NCI-H2227 (cell line): ENCODE measurements at regions not wholly inside any gene's neighbourhood (a gene's known extent, or its start where the extent isn't known, plus 50 kb on each side); places are given as distances from the start of the nearest gene placed in this dataset.
A peak's percentile ranks its signal among the peaks of the same experiment; 100 is the strongest.

Experiments used
- DNase-seq: peaks from one replicate; lab custom pipeline; 2025; ENCODE audit not compliant: unreplicated experiment; lab: John Stamatoyannopoulos, UW

DNA sequence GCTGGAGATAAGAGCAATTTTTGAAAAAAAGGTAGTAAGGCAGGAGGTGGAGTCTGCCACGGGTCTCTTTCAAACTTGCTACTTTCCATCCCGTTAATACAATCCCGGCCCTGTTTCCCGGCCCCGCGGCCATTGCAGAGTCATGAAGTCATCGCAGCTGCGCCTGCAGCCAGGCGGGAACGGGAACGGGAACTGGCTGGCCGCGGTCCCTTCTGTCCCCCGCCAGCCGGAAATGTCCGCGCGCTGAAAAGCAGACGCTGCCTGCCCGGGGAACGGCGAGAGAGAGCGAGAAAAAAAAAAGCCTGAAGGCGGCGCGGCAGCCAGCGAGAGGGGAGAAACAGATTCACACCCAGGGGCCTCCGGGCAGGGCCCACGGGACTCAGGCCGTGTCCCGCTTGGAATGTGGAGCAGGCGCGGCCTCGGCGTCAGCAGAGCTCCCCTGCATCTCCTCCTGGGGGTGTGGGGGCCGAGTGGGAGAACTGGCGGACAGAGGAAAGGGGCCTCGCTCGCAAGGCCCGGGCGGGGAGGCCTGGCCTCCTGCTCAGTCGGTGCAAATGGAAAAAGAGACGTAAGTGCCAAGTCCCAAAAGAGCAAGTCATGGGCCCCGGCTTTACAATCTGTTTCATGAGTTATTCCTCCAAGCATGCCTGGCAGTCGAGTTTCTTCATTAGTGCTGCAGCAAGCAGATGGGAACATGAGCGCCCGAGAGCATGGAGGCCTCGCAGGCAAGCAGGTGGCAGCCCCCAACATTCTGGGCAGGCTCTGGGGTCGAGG is 201.2 kb upstream of the GAS1 start:
- DNase-seq: peak; percentile 33

DNA sequence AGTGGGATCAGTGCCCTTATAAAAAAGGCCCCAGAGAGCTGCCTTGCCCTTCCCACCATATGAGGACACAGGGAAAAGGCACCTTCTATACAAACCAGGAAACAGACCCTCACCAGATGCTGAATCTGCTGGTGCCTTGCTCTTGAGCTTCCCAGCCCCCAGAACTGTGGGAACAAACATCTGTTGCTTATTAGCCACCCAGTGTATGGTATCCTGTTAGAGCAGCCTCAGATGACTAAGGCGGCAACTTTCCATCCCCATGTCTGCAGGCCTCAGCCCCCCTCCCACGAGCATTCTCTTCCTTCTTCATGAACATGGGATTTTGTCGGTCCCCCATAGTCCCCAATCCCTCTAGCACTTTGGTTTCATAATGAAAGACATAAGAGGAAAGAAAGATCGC is 202.5 kb upstream of the GAS1 start:
- DNase-seq: no peak

DNA sequence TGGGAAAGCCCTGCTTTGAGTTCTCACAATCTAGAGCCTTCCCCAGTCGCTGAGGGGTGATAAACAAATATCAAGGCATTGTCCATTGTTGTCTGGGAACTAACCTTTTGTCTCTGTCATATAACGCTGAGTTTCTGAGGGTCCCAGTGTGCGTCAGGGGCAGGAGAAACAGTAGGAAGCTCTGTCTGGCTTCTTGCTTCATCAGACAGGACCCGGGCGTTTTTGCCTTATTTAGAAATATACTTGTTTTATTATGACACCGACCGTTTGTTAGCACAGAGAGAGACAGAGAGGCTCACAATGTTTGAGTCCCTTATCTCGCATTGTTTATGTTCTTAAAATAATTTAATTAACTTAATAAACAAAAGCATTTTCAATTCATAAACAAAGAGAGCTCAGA is 204.9 kb upstream of the GAS1 start:
- no peak for DNase-seq

DNA sequence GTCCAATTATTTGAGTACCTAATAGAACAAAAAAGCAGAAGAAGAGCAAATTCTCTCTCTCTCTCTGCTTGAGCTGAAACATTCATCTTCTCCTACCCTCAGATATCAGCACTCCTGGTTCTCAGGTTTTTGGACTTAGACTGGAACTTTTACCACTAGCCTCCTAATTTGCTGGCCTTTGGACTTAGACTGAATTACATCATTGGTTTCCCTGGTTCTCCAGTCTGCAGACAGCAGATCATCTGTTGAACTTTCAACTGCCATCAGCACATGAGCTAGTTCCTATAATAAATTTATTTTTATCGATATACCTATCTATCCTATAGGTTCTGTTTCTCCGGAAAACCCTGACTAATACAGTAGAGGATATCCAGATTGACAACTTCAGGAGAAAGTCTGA is 208.9 kb upstream of the GAS1 start:
- DNase-seq: no peak

DNA sequence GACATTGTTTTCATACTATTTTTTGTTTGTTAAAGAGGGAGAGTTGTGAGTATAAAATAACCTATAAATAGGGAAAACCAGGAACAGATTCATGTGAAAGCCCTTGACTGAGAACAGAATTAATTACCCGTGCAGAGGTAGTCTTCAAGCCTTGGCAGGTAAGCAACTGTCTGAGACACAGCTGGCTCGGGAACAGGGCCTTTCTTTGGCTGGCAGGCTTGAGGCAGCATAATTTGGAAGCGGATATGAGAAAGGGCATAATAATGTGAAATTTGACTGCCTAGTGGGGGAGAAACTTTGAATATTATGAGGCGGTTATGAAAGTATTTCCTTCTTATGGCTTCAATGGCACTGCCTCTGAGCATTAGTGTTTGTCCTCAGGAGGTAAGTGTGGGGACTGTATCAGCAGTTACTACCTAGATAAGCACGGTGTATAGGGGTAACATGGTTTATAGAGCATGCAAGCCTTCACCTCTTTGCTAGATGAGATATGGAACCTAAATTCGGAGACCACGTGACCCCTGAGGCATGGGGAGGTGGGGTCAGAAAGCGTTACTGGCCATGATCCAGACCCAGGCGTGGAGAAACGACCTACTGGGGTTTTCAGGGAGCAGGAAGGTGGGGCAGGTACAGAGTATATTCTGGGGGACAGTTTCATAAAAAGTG is 210.2 kb upstream of the GAS1 start:
- DNase-seq: no peak

DNA sequence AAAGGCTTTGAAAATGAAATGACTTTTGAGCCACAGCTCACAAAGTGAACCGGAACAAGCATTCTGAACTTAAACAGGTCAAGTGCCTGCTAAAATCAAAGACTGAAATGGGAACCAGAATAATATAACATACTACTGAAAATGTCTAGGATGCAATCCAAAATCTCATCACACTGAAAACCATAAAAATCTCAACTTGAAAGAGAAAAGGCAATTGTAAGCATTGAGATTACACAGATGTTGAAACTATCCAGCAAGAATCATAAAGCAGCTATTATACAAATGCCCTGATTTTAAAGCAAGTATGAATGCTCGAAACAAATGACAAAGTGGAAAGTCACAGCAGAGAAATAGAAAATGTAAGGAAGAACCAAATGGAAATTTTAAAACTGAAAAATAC is 211.5 kb upstream of the GAS1 start:
- DNase-seq: no peak

DNA sequence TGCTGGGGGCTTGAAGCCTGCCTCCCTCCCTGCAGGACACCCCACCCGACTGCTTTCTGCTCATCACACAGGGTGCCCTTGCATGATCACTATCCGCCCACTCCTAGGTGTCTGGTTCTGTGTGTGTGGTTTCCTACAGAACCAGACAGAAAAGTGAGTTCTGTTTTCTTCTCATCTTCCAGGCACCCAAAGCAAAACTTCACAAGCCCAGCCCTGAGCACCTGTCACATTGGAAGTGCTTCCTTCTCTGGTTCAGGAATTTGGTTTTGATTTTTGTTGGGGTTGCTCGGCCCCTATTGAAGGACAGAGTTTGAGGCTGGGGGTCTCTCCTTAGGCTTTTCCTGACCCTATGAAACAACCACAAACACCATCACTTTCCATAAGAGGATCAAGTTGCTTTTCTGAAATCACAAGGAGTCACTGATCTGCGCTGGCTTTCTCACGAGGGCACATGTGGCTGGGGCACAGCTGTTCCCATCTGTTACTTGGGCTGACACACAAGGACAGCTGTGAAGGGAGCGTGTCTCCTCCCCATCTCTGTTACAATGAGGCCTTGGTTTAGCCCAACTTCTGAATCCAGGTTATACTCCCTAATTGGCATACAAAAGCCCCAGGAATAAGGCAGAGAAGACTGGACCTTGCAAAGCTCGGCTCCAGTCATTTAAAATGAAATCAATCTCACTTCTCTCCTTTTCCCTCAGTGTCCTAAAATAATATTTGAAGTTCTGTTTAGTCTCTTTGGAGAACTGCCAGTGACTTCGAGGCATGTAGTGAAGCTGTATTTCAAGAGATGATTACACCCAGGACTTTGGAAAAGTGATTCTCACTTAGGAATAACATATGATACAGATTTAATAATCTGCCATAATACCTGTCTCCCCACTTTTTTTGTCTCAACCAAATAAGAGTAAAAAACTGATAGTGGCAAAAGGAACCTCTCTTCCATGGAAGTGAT is 213.1 kb upstream of the GAS1 start:
- DNase-seq: no peak

DNA sequence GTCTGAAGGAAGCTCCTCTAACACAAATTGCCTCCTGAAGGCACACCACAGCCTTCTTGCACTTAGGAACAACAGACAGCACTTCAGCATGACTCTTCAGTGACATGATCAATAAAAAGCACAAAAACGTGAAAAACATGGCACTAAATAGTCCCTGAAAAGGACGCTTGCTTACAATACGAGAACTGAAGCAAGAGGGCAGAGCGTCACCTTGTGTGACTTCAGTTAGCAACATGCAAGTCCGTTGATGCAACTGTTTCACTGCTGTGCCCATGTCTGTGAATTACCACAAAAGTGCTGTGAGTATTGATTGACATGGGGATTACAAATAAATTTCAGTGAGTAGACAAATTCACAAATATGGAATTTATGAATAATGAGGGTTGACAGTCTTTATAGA is 219.9 kb upstream of the GAS1 start:
- no peak for DNase-seq

DNA sequence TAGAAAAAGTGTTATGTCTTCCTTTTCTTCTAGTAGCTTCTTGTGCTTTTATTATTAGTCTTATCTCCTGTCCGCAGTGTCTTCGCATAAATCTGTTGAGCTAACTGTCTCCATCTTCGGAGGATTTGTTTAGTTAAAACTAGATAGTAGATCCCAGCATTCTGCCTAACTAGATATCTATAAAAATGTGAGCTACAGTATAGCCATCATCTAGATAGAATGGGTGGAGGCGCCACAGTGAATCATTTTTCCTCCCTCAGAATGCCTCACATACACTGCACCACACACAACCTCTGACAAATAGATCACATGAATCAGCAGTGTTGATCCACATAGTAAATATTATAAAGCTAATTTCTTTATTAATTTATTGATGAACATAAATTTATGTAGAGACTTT is 220.3 kb upstream of the GAS1 start:
- DNase-seq: no peak

DNA sequence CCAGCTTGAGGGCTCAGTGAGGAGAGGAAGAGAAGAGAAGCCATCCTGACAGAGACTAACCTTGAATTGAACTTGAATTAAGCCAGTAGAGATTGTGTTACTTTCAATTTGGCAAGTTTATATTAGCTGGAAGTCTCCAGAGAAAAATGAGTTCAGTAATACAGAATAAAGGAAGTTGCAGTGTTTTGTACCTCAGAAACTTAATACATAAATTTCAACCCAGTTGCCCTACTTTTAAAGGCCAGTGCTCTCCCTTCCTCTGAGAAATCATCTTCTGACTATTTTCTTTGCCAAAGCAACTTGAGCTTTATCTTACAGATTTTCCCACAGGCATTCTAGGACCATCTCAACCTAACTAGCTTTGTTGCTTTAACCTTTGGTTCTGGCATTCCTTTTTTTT is 231.0 kb upstream of the GAS1 start:
- no peak for DNase-seq

DNA sequence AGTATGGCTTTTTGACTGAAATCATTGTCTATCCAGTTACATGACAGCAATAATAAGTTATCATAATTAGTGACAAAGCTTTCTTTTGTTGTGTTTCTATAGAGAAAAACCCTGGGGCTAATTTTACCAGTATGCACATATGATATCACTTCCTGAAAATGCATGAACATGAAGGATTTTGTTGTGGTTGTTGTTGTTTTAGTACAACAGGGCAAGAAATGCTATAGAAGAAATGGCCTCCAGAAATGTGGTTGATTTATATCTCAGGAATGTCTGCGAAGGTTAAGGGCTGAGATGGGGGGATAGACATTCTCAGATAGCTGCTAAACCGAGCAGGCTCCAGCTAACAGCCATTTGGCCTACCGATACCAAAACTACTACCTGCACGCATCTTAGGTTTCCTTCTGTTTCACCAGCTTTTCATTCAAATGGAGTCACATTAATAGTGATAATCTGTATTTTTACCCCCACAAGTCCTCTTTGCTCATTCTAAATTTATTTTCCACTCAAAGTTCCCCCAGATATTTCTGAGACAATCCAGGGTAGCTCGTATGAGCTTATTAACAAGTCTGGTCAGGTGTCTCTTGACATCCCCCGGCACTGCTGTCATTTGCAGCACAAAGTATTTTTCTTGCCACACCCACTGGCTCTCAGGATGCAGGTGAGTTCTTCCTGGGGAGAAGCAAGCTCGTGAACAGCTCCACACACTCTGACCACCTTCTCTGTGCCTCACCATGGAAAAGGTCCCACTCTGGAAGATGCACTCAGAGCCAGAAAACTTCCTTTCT is 232.4 kb upstream of the GAS1 start:
- DNase-seq: no peak

DNA sequence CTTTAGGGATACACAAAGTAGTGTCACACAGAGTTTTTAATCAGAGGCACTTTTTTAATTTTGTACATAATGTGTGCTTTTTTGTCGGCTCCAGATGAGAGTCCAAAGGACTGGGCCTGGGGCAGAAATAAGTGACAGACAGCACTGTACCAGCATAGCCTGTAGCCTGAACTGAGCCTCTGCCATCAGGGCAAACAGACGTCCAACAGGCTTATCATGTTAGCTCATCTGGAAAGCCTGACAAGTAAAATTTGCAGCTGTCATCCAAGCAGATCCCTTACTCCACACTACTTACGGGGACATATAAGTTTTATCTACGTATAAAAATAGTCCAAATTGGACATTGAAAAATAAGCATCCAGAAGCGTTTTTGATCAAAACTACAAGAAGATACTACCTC is 233.1 kb upstream of the GAS1 start:
- DNase-seq: no peak

DNA sequence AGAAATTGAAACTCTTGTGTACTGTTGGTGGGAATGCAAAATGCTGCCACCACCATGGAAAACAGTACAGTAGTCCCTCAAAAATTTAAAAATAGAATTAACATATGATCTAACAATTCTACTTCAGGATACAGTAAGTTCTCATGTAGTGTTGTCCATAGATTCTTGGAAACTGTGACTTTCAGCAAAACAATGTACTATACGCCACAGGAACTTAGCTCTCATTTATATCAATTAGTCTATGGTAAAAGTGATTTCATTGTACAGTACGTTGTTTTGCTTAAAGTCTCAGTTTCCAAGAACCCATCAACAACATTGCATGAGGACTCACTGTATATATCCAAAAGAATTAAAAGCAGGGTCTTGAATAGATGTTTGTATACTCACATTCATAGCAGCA is 233.5 kb upstream of the GAS1 start:
- DNase-seq: no peak

DNA sequence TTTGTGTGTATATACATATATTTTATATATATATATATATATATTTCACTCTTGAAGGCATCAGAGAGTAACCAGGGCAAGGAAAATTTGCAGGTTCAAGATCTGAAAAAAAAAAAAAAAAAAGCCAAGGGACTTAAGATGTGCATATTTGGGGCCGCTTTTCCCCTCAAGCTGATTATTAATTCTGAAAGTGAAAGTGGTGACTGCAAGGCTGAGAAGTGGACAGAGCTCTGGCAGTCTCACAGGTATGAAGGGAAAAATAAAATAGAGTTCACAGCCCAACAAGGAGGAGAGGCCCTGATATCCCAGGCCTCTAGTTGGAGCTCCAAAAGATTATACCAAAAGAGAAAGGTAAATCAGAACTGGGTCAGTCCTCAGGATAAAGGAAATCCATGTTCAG is 234.4 kb upstream of the GAS1 start:
- DNase-seq: no peak

DNA sequence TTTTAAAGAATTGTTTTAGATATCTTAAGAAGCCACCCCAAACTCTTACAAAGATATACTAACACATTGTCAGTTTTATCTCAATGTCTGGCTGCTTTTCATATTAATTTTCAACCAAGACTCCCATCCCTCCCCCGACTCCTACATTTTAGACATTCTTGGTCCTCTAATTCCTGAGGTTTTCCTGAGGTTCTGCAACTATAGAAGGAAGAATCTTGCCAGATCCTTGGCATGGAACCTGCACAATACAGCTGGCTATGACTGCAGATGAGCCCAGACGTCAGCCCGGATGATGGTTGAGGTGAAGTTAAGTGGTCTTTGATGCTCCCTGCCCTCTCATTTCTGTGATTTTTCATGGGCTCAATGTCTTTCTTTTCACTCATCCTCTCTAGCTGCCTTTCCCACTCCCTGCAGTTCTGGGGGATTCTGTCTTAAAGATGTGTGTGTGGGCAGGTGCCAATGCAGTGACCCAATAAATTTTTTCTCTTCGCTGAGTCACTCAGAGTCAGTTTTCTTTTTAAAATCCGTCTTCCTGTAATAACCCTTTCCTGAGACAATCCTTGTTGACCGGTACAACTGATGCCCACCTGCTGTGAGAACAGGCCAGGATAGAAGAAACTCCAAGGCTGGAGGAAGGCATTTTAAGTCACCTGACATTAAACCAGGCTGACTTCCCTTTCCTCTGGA is 237.8 kb upstream of the GAS1 start:
- no peak for DNase-seq

DNA sequence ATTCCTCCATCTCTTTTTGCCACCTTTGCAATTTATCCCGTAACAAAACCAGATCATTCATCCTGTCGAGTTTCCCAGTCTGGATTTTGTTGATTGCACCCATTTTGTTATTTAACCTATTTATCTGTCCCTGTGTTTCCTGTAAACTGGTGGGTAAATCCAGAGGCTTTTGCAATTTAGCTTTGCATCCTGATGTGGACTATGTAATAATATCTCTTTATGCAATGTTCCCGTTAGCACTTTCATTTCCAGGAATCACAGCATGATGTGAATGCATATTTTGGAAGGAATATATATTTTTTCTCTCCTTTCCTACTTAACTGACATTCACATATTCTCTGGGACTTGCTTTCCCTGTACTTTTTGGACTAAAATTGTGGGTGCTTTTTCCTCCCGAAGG is 240.3 kb upstream of the GAS1 start:
- no peak for DNase-seq

DNA sequence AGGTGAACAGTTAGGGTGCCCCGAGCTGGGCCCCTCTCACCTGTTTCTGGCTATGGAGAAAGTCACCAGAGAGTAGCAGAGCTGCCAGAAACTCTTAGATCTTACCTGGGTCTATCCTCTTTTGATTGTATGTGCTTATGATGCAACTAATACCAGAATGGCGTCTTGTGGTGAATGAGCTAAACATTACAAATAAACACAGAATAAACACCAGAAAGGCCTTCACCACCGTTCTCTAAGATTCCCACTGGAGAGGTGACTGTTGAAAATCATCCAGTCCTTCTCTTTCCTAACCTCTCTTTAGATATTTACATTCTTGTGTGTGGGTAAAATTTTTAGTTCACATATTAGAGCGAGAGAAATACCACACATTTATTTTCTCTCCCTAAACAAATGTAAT is 241.7 kb upstream of the GAS1 start:
- no peak for DNase-seq

DNA sequence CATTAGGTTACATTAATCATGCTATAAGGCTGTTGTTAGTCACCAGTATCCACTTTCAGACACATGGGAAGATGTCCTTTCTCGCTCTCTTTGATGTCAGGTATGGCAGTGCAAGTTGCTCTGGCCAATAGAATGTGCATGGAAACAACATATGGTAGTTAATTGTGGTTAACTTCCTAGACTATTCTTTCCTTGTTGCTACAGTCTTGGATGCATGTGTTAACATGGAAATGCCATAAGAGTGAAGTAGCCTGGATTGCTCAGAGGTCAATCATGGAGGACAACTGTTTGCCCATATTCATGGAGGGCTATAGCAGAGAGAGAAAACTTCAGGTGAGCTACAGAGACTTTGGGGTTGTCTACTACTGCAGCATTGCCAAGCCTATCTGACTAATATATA is 245.8 kb upstream of the GAS1 start:
- DNase-seq: no peak

DNA sequence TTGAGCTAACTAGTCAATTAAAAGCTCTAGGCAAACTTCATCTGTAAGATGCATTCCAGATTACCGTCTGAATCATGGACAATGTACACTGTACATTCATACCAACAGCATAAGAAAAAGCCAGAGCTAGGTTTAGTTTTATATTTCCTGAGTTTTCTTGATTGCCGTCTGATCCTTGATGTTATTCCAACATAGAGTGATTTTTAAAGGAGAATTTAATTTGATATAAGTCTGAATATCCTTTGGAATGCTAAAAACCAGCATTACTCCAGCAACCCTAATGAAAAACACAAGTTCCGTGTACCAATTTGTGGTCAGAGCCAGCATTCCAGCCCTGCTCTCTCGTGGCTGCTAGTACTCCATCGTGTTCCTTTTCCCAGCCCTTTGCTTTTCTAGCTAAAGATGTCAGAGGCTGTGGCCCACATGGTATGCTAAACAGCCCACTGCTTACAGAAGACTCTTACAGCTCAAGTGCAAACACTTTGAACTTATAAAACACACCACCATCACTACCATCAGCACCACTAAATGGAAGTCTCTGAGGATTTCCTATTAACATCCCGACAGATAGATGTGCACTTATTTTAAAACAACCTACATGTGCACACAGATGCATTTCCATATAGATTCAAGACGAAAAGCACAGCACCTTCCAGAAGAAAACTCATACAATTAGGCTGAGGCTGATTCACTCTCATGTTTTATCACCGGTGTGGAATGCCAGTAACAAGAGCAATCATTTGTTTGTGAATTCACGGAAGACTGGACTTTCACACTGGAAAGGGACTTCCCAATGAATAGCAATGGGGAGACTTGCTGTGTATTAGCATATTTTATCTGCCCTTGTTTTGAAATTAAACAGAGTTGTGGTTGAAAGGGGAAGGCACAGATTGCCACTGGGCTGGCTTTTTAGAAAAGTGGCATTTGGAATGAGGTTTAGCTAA is 246.9 kb upstream of the GAS1 start:
- DNase-seq: no peak
